ENCODE measurements at regions not wholly inside any gene's neighbourhood (a gene's known extent, or its start where the extent isn't known, plus 50 kb on each side); places are given as distances from the start of the nearest gene placed in this dataset.

DNA sequence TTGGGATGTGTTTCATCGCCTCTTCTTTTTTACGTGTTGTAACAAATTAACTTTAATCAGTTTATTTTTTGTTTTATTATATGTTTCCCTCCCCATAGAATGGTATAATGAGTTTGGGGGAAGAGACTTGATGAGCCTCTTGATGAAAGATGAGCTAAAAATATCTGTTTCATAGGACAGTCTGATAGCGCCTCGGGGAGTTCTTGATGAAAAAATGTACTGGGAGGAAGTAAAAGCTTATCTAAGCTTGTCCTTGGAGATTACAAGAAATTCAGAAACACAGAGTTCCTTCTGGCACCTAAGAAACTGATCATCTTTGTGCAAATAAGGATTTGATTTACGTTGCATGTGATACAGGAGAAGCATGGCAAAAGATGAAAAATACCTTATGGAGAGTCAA is 350.2 kb upstream of the CDH8 start:
- TF ChIP-seq, protein P1, sequence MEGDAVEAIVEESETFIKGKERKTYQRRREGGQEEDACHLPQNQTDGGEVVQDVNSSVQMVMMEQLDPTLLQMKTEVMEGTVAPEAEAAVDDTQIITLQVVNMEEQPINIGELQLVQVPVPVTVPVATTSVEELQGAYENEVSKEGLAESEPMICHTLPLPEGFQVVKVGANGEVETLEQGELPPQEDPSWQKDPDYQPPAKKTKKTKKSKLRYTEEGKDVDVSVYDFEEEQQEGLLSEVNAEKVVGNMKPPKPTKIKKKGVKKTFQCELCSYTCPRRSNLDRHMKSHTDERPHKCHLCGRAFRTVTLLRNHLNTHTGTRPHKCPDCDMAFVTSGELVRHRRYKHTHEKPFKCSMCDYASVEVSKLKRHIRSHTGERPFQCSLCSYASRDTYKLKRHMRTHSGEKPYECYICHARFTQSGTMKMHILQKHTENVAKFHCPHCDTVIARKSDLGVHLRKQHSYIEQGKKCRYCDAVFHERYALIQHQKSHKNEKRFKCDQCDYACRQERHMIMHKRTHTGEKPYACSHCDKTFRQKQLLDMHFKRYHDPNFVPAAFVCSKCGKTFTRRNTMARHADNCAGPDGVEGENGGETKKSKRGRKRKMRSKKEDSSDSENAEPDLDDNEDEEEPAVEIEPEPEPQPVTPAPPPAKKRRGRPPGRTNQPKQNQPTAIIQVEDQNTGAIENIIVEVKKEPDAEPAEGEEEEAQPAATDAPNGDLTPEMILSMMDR (IDR thresholded peaks at IDR 0.05), result no peak
- TF ChIP-seq POLR2AphosphoS5 (IDR thresholded peaks at IDR 0.05), result no peak

Measured in transverse colon (tissue), 4 donors.